Left cardiac atrium (tissue), 4 donors: ENCODE measurements at regions not wholly inside any gene's neighbourhood (a gene's known extent, or its start where the extent isn't known, plus 50 kb on each side); places are given as distances from the start of the nearest gene placed in this dataset.
"Not testable (repeated sequence)": the region's sequence is repeated elsewhere in the genome, so short reads cannot be mapped to it uniquely, and the experiment has no call there.

Source experiments
- ATAC-seq, 2 donors: fragments of 200-7000 bp; cut with Tn5 transposase; one replicate each; pipeline ENCODE4 v1.9.1; 2020; ENCODE audit warnings: mild to moderate bottlenecking in 2 of 2, moderate library complexity in 2 of 2
- DNase-seq: peaks from one replicate; pipeline ENCODE4 v3.0.0-alpha.2; 2020
- intact Hi-C, 2 donors: fragments of 100-400 bp; cut with DNase I; formaldehyde crosslinking; loops; one replicate each; pipeline versions ENCODE4 v1.14.1 to v1.15.1; 2022 to 2023
- donor health status: DM: no; HTN: yes; CAD: no.
- donor health status: DM: no; HTN: yes; CAD: no; lungs with severe emphysema.
- donor health status: DM: yes; HTN: yes; CAD: no.
- donor health status: Dilated cardiomyopathy.

GRCh38 chr2:189231719-189232323 is 52.3 kb upstream of the COL5A2 start:
- no peak for DNase-seq
- intact Hi-C loops = no loop called here
- no peak for ATAC-seq

GRCh38 chr2:189232759-189233406 is 53.3 kb upstream of the COL5A2 start:
- DNase-seq = no peak
- intact Hi-C loops = no loop called here
- ATAC-seq = no peak

- intact Hi-C loops = no loop called here
- ATAC-seq (no peak), DNase-seq (no peak)
Observed at GRCh38 chr2:189233527-189233926, 54.0 kb upstream of the COL5A2 start.

- DNase-seq = no peak
- intact Hi-C loops = no loop called here
- ATAC-seq = no peak
Observed at GRCh38 chr2:189234991-189235390, 55.4 kb upstream of the COL5A2 start.

GRCh38 chr2:189236066-189236465 is 56.5 kb upstream of the COL5A2 start:
- no peak for DNase-seq
- ATAC-seq = no peak
- intact Hi-C loops = no loop called here

GRCh38 chr2:189238903-189239302 is 59.3 kb upstream of the COL5A2 start:
- DNase-seq (no peak), ATAC-seq (no peak)
- intact Hi-C loops = no loop called here

GRCh38 chr2:189243843-189244242 is 64.3 kb upstream of the COL5A2 start:
- ATAC-seq, intact Hi-C loops, DNase-seq: not testable (repeated sequence)

GRCh38 chr2:189247276-189247675 is 67.7 kb upstream of the COL5A2 start:
- ATAC-seq (no peak), DNase-seq (no peak)
- intact Hi-C loops = no loop called here

- DNase-seq = no peak
- ATAC-seq = no peak
- intact Hi-C loops = no loop called here
Observed at GRCh38 chr2:189248141-189248540, 68.6 kb upstream of the COL5A2 start.

GRCh38 chr2:189249171-189249570 is 69.6 kb upstream of the COL5A2 start:
- ATAC-seq = no peak
- intact Hi-C loops = no loop called here
- DNase-seq = no peak

- intact Hi-C loops = no loop called here
- ATAC-seq = no peak
- DNase-seq = no peak
Observed at GRCh38 chr2:189249901-189250300, 70.3 kb upstream of the COL5A2 start.

GRCh38 chr2:189252991-189253675 is 73.6 kb upstream of the COL5A2 start:
- no peak for DNase-seq
- intact Hi-C loops = no loop called here
- ATAC-seq = no peak

GRCh38 chr2:189253836-189254235 is 74.3 kb upstream of the COL5A2 start:
- intact Hi-C loops = no loop called here
- DNase-seq = no peak
- ATAC-seq = peak in 1 of 2 donors; percentile 41

- peak; percentile 91 to 93 for ATAC-seq
- DNase-seq = peak; percentile 40
- intact Hi-C loops = no loop called here
Observed at GRCh38 chr2:189254268-189254883, 74.8 kb upstream of the COL5A2 start.

- no peak for DNase-seq
- ATAC-seq = no peak
- intact Hi-C loops = no loop called here
Observed at GRCh38 chr2:189255711-189256110, 76.2 kb upstream of the COL5A2 start.

- no peak for DNase-seq
- ATAC-seq = no peak
- intact Hi-C loops = no loop called here
Observed at GRCh38 chr2:189258616-189259365, 79.2 kb upstream of the COL5A2 start.

GRCh38 chr2:189260361-189260814 is 80.8 kb upstream of the COL5A2 start:
- no peak for DNase-seq
- ATAC-seq = no peak
- intact Hi-C loops = no loop called here

- DNase-seq (no peak), ATAC-seq (peak in 1 of 2 donors; percentile 79)
- intact Hi-C loops = no loop called here
Observed at GRCh38 chr2:189261431-189261841, 81.9 kb upstream of the COL5A2 start.

- intact Hi-C loops = no loop called here
- ATAC-seq = no peak
- DNase-seq = no peak
Observed at GRCh38 chr2:189261916-189262315, 82.4 kb upstream of the COL5A2 start.
